KBM-7 (cell line): ENCODE measurements at regions not wholly inside any gene's neighbourhood (a gene's known extent, or its start where the extent isn't known, plus 50 kb on each side); places are given as distances from the start of the nearest gene placed in this dataset.

Source experiments
- DNase-seq: peaks from one replicate; pipeline ENCODE4 v3.0.0-alpha.2; 2015
- in situ Hi-C: fragments of 300-500 bp; cut with MboI; formaldehyde crosslinking; loops from 2 replicates; pipeline ENCODE4 v1.14.3; 2020; ENCODE audit warnings: low sequenced_read_pairs, low pct_unique_long_range_greater_than_20kb, mixed read lengths

DNA sequence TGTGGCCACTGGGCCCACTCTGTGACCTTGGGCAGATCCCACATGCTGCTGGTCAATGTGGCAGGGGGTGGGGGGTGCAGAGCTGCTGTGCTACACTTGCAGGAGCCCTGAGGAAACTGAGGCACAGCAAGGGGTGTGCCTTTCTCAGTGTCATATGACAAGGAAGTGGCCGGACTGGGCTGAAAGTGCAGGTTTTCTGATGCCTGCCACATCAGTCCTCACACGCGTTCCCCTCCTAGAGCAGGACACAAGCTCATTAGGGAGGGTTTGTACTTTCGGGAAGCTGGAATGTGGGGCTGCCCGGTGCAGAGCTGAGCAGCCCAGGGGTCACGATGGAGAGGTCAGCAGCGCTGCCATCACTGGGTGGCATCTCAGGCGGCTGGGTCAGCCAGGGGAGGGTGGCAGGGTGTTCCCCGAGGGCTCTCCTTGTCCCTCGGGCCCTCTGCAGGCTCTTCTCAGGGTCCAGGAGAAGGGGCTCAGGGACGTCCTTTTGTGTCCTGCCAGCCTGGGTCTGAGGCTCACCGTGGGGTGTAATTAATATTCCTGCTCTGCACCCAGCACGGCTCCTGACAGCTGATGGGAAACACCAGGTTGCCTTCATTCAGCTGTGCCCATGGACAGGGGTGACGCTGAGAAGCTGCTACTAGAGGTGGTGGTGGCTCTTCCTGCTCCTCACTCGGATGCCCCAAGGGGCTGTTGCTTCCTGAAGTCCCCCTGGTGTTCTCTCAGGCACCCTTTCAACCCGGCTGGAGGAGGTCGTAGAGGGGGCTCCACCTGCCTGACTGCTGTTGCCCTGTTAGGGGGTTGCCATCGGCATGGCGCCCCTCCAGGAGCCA is 62.1 kb upstream of the HDAC4 start:
- in situ Hi-C loops = no loop called here

GRCh38 chr2:239462191-239462515 is 61.3 kb upstream of the HDAC4 start:
- no peak for DNase-seq
- in situ Hi-C loops = no loop called here

More for the DNA sequence above, 62.1 kb upstream of the HDAC4 start:
- no peak for DNase-seq

- in situ Hi-C loops = no loop called here
- no peak for DNase-seq
Observed at GRCh38 chr2:239461291-239462190, 60.7 kb upstream of the HDAC4 start.

DNA sequence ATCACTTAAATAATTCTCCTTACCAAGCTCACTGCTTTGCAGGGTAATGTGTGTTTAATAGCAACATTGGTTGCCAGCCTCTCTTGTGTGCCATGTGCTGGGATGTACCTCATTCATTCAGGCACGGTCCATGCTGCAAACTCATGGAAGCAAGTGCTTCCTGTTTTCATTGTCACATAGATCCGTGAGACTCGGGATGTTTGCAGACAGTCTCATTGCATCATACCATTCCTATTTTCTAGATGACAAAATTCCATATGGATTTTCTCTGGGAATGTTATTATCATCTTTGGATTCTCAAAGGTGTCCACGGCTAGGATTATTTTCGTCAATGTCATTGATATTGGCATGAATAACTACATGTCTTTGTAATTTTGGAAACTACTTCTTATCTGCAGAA is 60.0 kb upstream of the HDAC4 start:
- in situ Hi-C loops = no loop called here

DNA sequence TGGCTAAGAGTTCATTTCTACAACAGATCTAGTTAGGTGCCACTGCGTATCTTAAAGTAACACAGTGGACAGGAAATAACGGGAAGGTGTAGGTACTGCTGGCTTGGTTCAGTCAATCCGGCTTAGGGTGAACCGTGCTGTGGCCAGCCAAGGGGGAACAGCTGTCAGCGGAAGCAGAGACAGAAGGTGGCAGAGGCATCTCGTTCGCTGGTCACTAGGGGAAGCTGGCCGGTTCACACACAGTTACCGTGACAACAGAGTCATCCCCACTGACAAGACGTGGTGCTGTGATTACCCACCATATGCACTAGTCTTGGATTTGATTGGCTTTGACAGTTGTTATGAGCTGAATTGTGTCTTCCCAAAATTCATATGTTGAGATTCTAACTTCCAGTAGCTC is 58.8 kb upstream of the HDAC4 start:
- in situ Hi-C loops = no loop called here
- no peak for DNase-seq

More for the DNA sequence above, 60.0 kb upstream of the HDAC4 start:
- no peak for DNase-seq

DNA sequence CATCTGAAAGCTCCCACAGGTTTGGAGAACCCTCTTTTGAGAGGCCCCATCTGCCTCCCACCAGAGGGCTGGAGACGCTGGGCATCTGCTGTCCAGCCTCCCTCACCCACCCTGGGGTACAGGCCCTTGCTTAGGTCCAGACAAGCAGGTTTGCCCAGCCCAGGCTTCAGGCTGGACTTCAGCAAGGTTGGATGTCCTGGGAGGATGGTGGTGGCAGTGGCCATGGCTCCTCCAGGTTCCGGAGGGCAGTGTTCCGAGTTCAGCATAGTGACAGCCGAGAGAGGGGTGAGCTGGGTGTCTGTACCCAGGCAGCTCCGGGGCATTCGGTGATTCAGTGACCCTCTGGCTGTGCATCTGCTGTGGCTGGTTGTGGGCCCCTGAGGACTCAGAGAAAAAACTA is 58.2 kb upstream of the HDAC4 start:
- no peak for DNase-seq
- in situ Hi-C loops = no loop called here

DNA sequence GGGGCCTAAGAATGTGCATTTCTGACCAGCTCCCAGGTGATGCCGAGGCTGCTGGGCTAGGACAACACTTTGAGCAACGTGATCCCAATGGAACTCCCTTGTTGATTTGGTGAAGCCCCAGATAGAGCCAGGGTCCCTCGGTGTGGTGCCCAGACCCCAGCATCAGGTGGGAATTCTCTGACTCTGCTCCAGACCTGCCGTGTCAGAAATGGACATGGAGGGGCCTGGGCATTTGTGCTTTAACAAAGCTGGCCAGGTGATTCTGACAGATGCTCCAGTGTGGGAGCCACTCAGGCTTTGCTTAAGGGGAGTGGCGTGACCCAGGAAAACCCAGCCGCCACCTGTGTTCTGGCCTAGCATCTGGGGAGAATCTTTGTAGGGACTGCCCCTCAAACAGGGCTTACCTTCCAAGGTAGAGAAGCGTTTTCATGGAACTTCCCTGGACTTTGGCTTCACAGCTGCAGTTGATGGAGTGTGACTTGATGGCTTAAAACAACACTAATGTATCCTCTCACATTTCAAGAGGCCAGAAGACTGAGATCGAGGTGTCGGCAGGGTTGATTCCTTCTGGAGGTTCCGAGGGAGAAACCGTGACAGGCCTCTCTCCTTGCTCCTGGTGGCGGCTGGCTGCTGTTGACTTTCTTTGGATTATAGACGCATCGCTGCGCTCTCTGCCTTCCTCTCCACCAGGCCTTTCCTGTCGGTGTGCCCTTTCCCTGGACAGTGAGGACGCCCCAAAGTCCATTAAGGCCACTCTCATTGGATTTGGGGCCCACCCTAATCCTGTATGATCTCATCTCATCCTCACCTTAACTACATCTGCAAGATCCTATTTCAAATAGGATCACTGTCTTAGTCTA is 57.0 kb upstream of the HDAC4 start:
- no peak for DNase-seq
- in situ Hi-C loops = no loop called here

- in situ Hi-C loops = no loop called here
- DNase-seq = no peak
Observed at GRCh38 chr2:239456940-239457339, 56.1 kb upstream of the HDAC4 start.

DNA sequence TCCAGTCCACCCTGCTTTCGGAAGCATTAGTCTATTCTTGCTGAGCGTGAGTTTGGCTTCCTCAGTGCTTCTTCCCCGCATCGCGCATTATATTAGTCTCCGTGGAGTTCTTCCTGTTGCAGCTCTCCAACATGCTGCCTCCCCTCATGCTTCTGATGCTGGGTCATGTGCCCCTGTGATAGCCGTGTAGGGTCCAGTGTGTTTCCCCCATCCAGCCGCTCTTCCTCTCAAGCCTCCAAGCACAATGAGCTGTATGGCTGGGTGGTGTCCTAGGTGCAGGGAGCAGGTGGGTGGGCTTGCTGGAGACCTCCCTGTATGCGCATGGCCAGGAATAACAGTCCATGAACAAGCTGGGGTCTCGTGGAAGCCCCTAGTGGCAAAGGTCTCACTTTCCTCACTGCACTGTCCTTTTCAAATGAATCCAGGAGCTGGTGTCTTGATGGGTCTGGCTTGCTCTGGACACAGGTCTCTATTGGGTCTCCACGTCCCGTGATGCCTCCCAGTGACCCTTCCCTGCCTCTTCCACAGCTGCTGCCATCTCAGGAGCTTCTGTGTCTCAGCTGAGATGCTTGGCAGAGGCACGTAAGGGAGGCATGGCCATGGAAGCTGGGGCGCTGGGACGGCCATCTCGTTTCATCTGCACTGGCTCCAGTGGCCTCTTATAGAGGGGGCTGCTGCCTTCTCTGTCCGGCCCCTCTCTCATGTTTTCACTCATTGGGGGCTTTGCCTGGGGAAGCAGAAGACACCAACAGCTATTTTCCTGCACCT is 54.8 kb upstream of the HDAC4 start:
- no peak for DNase-seq
- in situ Hi-C loops = no loop called here

- in situ Hi-C loops = no loop called here
- no peak for DNase-seq
Observed at GRCh38 chr2:239454507-239454906, 53.7 kb upstream of the HDAC4 start.
